GM23338 (cell line): ENCODE measurements at regions not wholly inside any gene's neighbourhood (a gene's known extent, or its start where the extent isn't known, plus 50 kb on each side); places are given as distances from the start of the nearest gene placed in this dataset.

Experiments
- ATAC-seq: fragments of 200-7000 bp; cut with Tn5 transposase; 3 replicates; pipeline ENCODE4 v1.9.1; 2020
- DNase-seq: peaks from one replicate; pipeline ENCODE4 v3.0.0-alpha.2; 2015; ENCODE audit warnings: low spot score
- H2AFZ ChIP-seq: fragments of 200-600 bp; sonication (generic); 2 replicates; pipeline ENCODE4 v1.8.0; 2016; ENCODE audit warnings: antibody characterized with exemption, mild to moderate bottlenecking, moderate library complexity
- H3F3A ChIP-seq: fragments of 200-600 bp; sonication (generic); replicated peaks from 2 replicates; pipeline ENCODE4 v1.8.0; 2017; ENCODE audit warnings: antibody characterized with exemption, mixed run types, low read depth
- H3K27ac ChIP-seq: fragments of 200-600 bp; sonication (generic); 2 replicates; pipeline ENCODE4 v1.6.1; 2016; ENCODE audit warnings: low read depth
- H3K27me3 ChIP-seq: fragments of 200-600 bp; sonication (generic); 2 replicates; pipeline ENCODE4 v1.8.0; 2016; ENCODE audit warnings: mild to moderate bottlenecking, mixed run types, moderate library complexity; ENCODE audit not compliant: insufficient read depth
- H3K36me3 ChIP-seq: fragments of 200-600 bp; sonication (generic); 2 replicates; pipeline ENCODE4 v1.8.0; 2016; ENCODE audit warnings: mild to moderate bottlenecking; ENCODE audit not compliant: insufficient read depth
- H3K4me1 ChIP-seq: fragments of 200-600 bp; sonication (generic); 2 replicates; pipeline ENCODE4 v1.8.0; 2016; ENCODE audit warnings: mild to moderate bottlenecking, moderate library complexity; ENCODE audit not compliant: insufficient read depth
- H3K4me2 ChIP-seq: fragments of 200-600 bp; sonication (generic); 2 replicates; pipeline ENCODE4 v1.7.1; 2017; ENCODE audit warnings: mixed run types
- H3K4me3 ChIP-seq: fragments of 200-600 bp; sonication (generic); 2 replicates; pipeline ENCODE4 v1.6.1; 2016; ENCODE audit warnings: mixed run types
- H3K79me2 ChIP-seq: fragments of 200-600 bp; sonication (generic); replicated peaks from 2 replicates; pipeline ENCODE4 v1.8.0; 2017; ENCODE audit warnings: mild to moderate bottlenecking; ENCODE audit not compliant: insufficient read depth
- H3K9me2 ChIP-seq: fragments of 200-600 bp; sonication (generic); 2 replicates; pipeline ENCODE4 v1.8.0; 2017; ENCODE audit not compliant: insufficient read depth
- H4K20me1 ChIP-seq: fragments of 200-600 bp; sonication (generic); replicated peaks from 2 replicates; pipeline ENCODE4 v1.8.0; 2017; ENCODE audit warnings: mild to moderate bottlenecking; ENCODE audit not compliant: insufficient read depth
- H3K27ac Mint-ChIP-seq: 2 replicates; pipeline ENCODE4 v1.8.0; 2020; ENCODE audit warnings: inconsistent platforms, mild to moderate bottlenecking, moderate library complexity, mixed read lengths
- H3K27me3 Mint-ChIP-seq: 3 replicates; pipeline ENCODE4 v1.8.0; 2022; ENCODE audit warnings: low read depth, mild to moderate bottlenecking, moderate library complexity, mixed read lengths, inconsistent platforms; ENCODE audit not compliant: insufficient read depth, poor library complexity
- H3K36me3 Mint-ChIP-seq: 3 replicates; pipeline ENCODE4 v1.8.0; 2021; ENCODE audit warnings: low read depth, mild to moderate bottlenecking, inconsistent platforms, moderate library complexity, mixed read lengths
- H3K4me1 Mint-ChIP-seq: 3 replicates; pipeline ENCODE4 v1.8.0; 2020; ENCODE audit warnings: mild to moderate bottlenecking, inconsistent platforms, mixed read lengths
- H3K4me3 Mint-ChIP-seq: 3 replicates; pipeline ENCODE4 v1.8.0; 2021; ENCODE audit warnings: moderate library complexity, mild to moderate bottlenecking, inconsistent platforms, mixed read lengths
- H3K9me3 Mint-ChIP-seq: 3 replicates; pipeline ENCODE4 v1.8.0; 2020; ENCODE audit warnings: moderate library complexity, mild to moderate bottlenecking, inconsistent platforms, mixed read lengths
- CREB1 ChIP-seq: fragments of 250-450 bp; sonication (Bioruptor Pico); IDR thresholded peaks from 2 replicates; pipeline ENCODE4 v1.5.0; 2020; ENCODE audit warnings: low read depth, mild to moderate bottlenecking, moderate library complexity
- CTCF ChIP-seq, 2 experiments: fragments of 200-600 bp in 1 of 2; sonication (generic) in 1 of 2; conservative IDR thresholded peaks; 2 replicates each; pipeline versions ENCODE4 v1.5.1 to v1.6.1; 2016 to 2017; ENCODE audit warnings: antibody characterized with exemption in 2 of 2, low read depth in 2 of 2, mild to moderate bottlenecking in 2 of 2, moderate library complexity in 1 of 2
- EZH2 ChIP-seq: fragments of 200-600 bp; sonication (generic); IDR thresholded peaks from one replicate; pipeline ENCODE4 v1.8.0; 2017; ENCODE audit warnings: antibody characterized with exemption, mild to moderate bottlenecking, low read depth; ENCODE audit not compliant: unreplicated experiment
- JUNB ChIP-seq: IDR thresholded peaks from one replicate; pipeline ENCODE4 v1.6.1; 2016; ENCODE audit warnings: antibody characterized with exemption; ENCODE audit not compliant: unreplicated experiment
- NANOG ChIP-seq: IDR thresholded peaks from 2 replicates; pipeline ENCODE4 v1.6.1; 2016; ENCODE audit warnings: antibody characterized with exemption, borderline replicate concordance
- POLR2AphosphoS5 ChIP-seq: IDR thresholded peaks from 2 replicates; pipeline ENCODE4 v1.6.1; 2016; ENCODE audit warnings: antibody characterized with exemption, low read depth
- REST ChIP-seq: IDR thresholded peaks from one replicate; pipeline ENCODE4 v1.6.1; 2018; ENCODE audit warnings: antibody characterized with exemption; ENCODE audit not compliant: unreplicated experiment
- STAT1 ChIP-seq: IDR thresholded peaks from one replicate; pipeline ENCODE4 v1.6.1; 2016; ENCODE audit warnings: antibody characterized with exemption; ENCODE audit not compliant: unreplicated experiment
- ZNF331 ChIP-seq: fragments of 250-450 bp; sonication (Bioruptor Pico); IDR thresholded peaks from 2 replicates; pipeline ENCODE4 v1.5.0; 2020; ENCODE audit warnings: low read depth, mild to moderate bottlenecking, moderate library complexity
- ZNF462 ChIP-seq: fragments of 250-450 bp; sonication (Bioruptor Pico); IDR thresholded peaks from 2 replicates; pipeline ENCODE4 v1.5.0; 2020; ENCODE audit warnings: mild to moderate bottlenecking, moderate library complexity

DNA sequence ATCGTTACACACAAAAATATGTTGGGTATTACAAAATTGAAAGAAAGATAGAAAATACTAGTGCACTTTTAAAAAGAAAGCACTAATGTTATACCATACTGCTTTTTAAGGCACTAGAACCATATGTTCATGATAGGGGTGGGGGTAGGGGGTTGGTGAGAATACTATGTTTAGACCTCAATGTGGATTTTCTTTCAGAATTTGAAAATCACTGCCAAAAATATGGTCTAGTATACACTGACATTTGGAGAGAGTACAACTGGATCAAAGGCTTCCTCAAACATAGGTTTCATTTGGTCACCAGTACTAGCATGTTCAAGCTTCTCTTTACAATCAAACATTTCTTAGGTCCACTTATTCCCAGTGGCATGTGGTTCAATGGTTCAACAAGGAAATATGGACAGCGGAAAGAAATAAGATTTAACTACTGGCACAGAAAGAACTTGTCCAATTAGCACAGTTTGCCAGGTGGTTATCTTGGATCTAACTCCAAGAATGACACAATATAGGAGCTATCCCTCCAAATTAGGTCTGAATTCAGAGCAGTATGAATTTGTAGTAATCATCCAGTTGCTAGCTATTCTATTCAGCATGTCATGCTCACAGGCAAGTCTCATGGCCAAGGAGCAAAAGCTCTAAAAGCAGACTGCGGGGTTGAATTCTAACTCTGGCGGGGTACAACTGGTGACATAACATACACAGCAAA is 139.3 kb downstream of the SLC24A2 start (continued):
- no peak for TF ChIP-seq CTCF (conservative IDR thresholded peaks at IDR 0.05; ENCODE audit: low read depth in 2 of 2)

DNA sequence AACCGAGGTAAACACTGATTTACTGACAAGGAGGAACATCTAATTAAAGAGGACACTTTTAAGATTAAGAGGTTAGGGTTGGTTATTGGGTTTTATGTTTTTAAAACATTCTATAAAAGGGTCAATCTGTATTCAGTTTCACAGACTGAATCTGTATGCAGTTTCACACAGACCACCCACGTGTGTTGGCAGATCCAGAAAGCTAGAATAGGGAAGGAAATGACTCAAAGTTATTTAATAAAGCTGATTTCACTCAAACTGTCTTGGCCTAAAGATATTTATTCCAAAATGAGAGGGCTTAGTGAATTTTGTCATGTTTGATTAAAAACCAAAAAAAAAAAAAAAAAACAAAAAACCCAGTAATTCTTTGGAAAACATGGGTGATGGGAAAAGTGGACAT is 140.2 kb downstream of the SLC24A2 start:
- Histone ChIP-seq H3F3A (no peaks in the 10 kb centered on the region), H3K27me3 (no peaks in the 10 kb centered on the region), H3K27ac (no peak overlapping the region), H3K36me3 (no peaks in the 10 kb centered on the region), H3K4me3 (no peak overlapping the region), H3K9me2 (no peaks in the 10 kb centered on the region), H2AFZ (no peak overlapping the region), H3K4me1 (no peaks in the 10 kb centered on the region), H4K20me1 (no peaks in the 10 kb centered on the region), H3K4me2 (no peak overlapping the region), H3K79me2 (no peaks in the 10 kb centered on the region)
- H3K4me3 Mint-ChIP-seq, result no peak overlapping the region
- H3K36me3 Mint-ChIP-seq, result no peaks in the 10 kb centered on the region
- H3K9me3 Mint-ChIP-seq, result no peaks in the 10 kb centered on the region
- no peaks in the 10 kb centered on the region for H3K4me1 Mint-ChIP-seq
- DNase-seq, result no peak
- H3K27me3 Mint-ChIP-seq, result no peaks in the 10 kb centered on the region
- ATAC-seq, result no peak
- no peak overlapping the region for H3K27ac Mint-ChIP-seq
- TF ChIP-seq EZH2, result no peak
- TF ChIP-seq STAT1, result no peak
- no peak for TF ChIP-seq ZNF331 (CRISPR knock-in tag)
- TF ChIP-seq CTCF (conservative IDR thresholded peaks at IDR 0.05; ENCODE audit: low read depth in 2 of 2), result no peak
- TF ChIP-seq JUNB, result no peak
- no peak for TF ChIP-seq POLR2AphosphoS5
- no peak for TF ChIP-seq CREB1 (CRISPR knock-in tag)
- TF ChIP-seq NANOG, result no peak
- no peak for TF ChIP-seq REST
- no peak for TF ChIP-seq ZNF462 (CRISPR knock-in tag)
